ENCODE measurements at regions not wholly inside any gene's neighbourhood (a gene's known extent, or its start where the extent isn't known, plus 50 kb on each side); places are given as distances from the start of the nearest gene placed in this dataset.

- TF ChIP-seq CSDC2 (CRISPR knock-in tag; IDR thresholded peaks at IDR 0.05) (no peak), CREB5 (CRISPR knock-in tag; IDR thresholded peaks at IDR 0.05; ENCODE audit: low read depth) (no peak), ZFP3 (CRISPR knock-in tag; IDR thresholded peaks at IDR 0.05) (no peak), BACH2 (CRISPR knock-in tag; IDR thresholded peaks at IDR 0.05; ENCODE audit: borderline replicate concordance) (no peak), ZNF8 (CRISPR knock-in tag; IDR thresholded peaks at IDR 0.05) (no peak)
- no peak for ATAC-seq
These were observed 96.3 kb upstream of the MAFB start for GRCh38 chr20:40785346-40785745.

GRCh38 chr20:40786336-40786735 is 97.3 kb upstream of the MAFB start:
- TF ChIP-seq ARNTL (CRISPR knock-in tag; IDR thresholded peaks at IDR 0.05; ENCODE audit: borderline replicate concordance, low read depth): no peak
- no peak for TF ChIP-seq TOX (CRISPR knock-in tag; IDR thresholded peaks at IDR 0.05; ENCODE audit: borderline replicate concordance)
- TF ChIP-seq SNAI2 (CRISPR knock-in tag; IDR thresholded peaks at IDR 0.05): no peak
- TF ChIP-seq PATZ1 (CRISPR knock-in tag; IDR thresholded peaks at IDR 0.05; ENCODE audit: borderline replicate concordance): no peak
- TF ChIP-seq ZFP3 (CRISPR knock-in tag; IDR thresholded peaks at IDR 0.05): no peak
- no peak for TF ChIP-seq CSDC2 (CRISPR knock-in tag; IDR thresholded peaks at IDR 0.05)
- no peak for ATAC-seq

- TF ChIP-seq CSDC2 (CRISPR knock-in tag; IDR thresholded peaks at IDR 0.05) (no peak), POU6F1 (CRISPR knock-in tag; IDR thresholded peaks at IDR 0.05; ENCODE audit: borderline replicate concordance, low read depth) (no peak), BACH2 (CRISPR knock-in tag; IDR thresholded peaks at IDR 0.05; ENCODE audit: borderline replicate concordance) (no peak), ARNTL (CRISPR knock-in tag; IDR thresholded peaks at IDR 0.05; ENCODE audit: borderline replicate concordance, low read depth) (no peak), GLIS3 (CRISPR knock-in tag; IDR thresholded peaks at IDR 0.05) (no peak), ZFP30 (CRISPR knock-in tag; IDR thresholded peaks at IDR 0.05) (no peak), OSR1 (CRISPR knock-in tag; IDR thresholded peaks at IDR 0.05) (no peak), PATZ1 (CRISPR knock-in tag; IDR thresholded peaks at IDR 0.05; ENCODE audit: borderline replicate concordance) (no peak), ZC3H10 (CRISPR knock-in tag; IDR thresholded peaks at IDR 0.05) (no peak), ISL1 (CRISPR knock-in tag; IDR thresholded peaks at IDR 0.05) (no peak), RARB (CRISPR knock-in tag; IDR thresholded peaks at IDR 0.05) (no peak), ZFP3 (CRISPR knock-in tag; IDR thresholded peaks at IDR 0.05) (no peak)
- ATAC-seq: no peak
These were observed 98.9 kb upstream of the MAFB start for GRCh38 chr20:40787941-40788340.

- ATAC-seq: no peak; the same call in 2 of the 3 replicates
- TF ChIP-seq OSR1 (CRISPR knock-in tag; IDR thresholded peaks at IDR 0.05) (no peak), BACH2 (CRISPR knock-in tag; IDR thresholded peaks at IDR 0.05; ENCODE audit: borderline replicate concordance) (no peak), ZNF565 (CRISPR knock-in tag; conservative IDR thresholded peaks at IDR 0.05; ENCODE audit: low read depth) (no peak), POU6F1 (CRISPR knock-in tag; IDR thresholded peaks at IDR 0.05; ENCODE audit: borderline replicate concordance, low read depth) (no peak), TOX (CRISPR knock-in tag; IDR thresholded peaks at IDR 0.05; ENCODE audit: borderline replicate concordance) (no peak), PATZ1 (CRISPR knock-in tag; IDR thresholded peaks at IDR 0.05; ENCODE audit: borderline replicate concordance) (no peak), TSHZ2 (CRISPR knock-in tag; IDR thresholded peaks at IDR 0.05) (no peak), PPARA (CRISPR knock-in tag; IDR thresholded peaks at IDR 0.05; ENCODE audit: borderline replicate concordance) (no peak), ZC3H10 (CRISPR knock-in tag; IDR thresholded peaks at IDR 0.05) (no peak), SNAI2 (CRISPR knock-in tag; IDR thresholded peaks at IDR 0.05) (no peak), TCF4 (CRISPR knock-in tag; IDR thresholded peaks at IDR 0.05; ENCODE audit: borderline replicate concordance) (no peak), ISL1 (CRISPR knock-in tag; IDR thresholded peaks at IDR 0.05) (no peak)
These were observed 108.4 kb upstream of the MAFB start for GRCh38 chr20:40797425-40797824.
